A673 (cell line): ENCODE measurements at regions not wholly inside any gene's neighbourhood (a gene's known extent, or its start where the extent isn't known, plus 50 kb on each side); places are given as distances from the start of the nearest gene placed in this dataset.

ENCODE experiments used
- BruUV-seq: library from RNA; stranded (reverse); fragments of 400-500 nt; replicated peaks from 2 replicates; lab custom pipeline; 2021; lab: Mats Ljungman, UMichigan
- CTCF ChIA-PET: fragments of 300-600 bp; sonication (Branson Sonifier 250); formaldehyde crosslinking; loops from one replicate; lab custom pipeline; 2022; ENCODE audit warnings: antibody characterized with exemption; lab: Charles Lee
- POLR2A ChIA-PET: fragments of 300-600 bp; sonication (Branson Sonifier 250); formaldehyde crosslinking; loops from one replicate; lab custom pipeline; 2022; ENCODE audit warnings: antibody characterized with exemption; ENCODE audit not compliant: low non-redundant PET; lab: Charles Lee
- DNase-seq: peaks from one replicate; pipeline ENCODE4 v3.0.0-alpha.2; 2015; ENCODE audit warnings: low spot score
- H3K27ac ChIP-seq: fragments of 200-600 bp; sonication (generic); 2 replicates; pipeline ENCODE4 v1.5.1; 2016; ENCODE audit warnings: mixed run types, low read depth, mild to moderate bottlenecking, mixed read lengths, antibody characterized with exemption, low read length; ENCODE audit not compliant: poor library complexity, severe bottlenecking
- H3K27me3 ChIP-seq: fragments of 200-600 bp; sonication (generic); replicated peaks from 2 replicates; pipeline ENCODE4 v1.6.1; 2017; ENCODE audit warnings: mixed run types, low read depth, mild to moderate bottlenecking, mixed read lengths, antibody characterized with exemption, low read length; ENCODE audit not compliant: insufficient read depth, poor library complexity
- H3K36me3 ChIP-seq: fragments of 200-600 bp; sonication (generic); 2 replicates; pipeline ENCODE4 v1.6.1; 2016; ENCODE audit warnings: mixed run types, mild to moderate bottlenecking, mixed read lengths, antibody characterized with exemption, low read length; ENCODE audit not compliant: insufficient read depth, poor library complexity, severe bottlenecking
- H3K4me1 ChIP-seq: fragments of 200-600 bp; sonication (generic); 2 replicates; pipeline ENCODE4 v1.6.1; 2017; ENCODE audit warnings: mixed run types, mild to moderate bottlenecking, mixed read lengths, antibody characterized with exemption, low read length; ENCODE audit not compliant: insufficient read depth, poor library complexity, severe bottlenecking
- H3K4me3 ChIP-seq: fragments of 200-600 bp; sonication (generic); 2 replicates; pipeline ENCODE4 v1.5.1; 2016; ENCODE audit warnings: low read depth, mixed run types, mild to moderate bottlenecking, mixed read lengths, low read length; ENCODE audit not compliant: poor library complexity, severe bottlenecking
- H3K9me3 ChIP-seq: fragments of 200-600 bp; sonication (generic); 2 replicates; pipeline ENCODE4 v1.6.1; 2016; ENCODE audit warnings: mixed run types, low read depth, mild to moderate bottlenecking, mixed read lengths, antibody characterized with exemption, low read length; ENCODE audit not compliant: poor library complexity, severe bottlenecking
- CTCF ChIP-seq: fragments of 300-800, 200-600 bp; sonication (generic); conservative IDR thresholded peaks from 2 replicates; pipeline ENCODE4 v1.5.1; 2017; ENCODE audit warnings: low read depth, mild to moderate bottlenecking, antibody characterized with exemption, low read length, moderate library complexity, mixed read lengths
- EZH2 ChIP-seq: fragments of 200-600 bp; sonication (generic); IDR thresholded peaks from 2 replicates; pipeline ENCODE4 v1.6.1; 2017; ENCODE audit warnings: borderline replicate concordance, low read depth, mild to moderate bottlenecking, mixed read lengths, antibody characterized with exemption, low read length; ENCODE audit not compliant: poor library complexity, severe bottlenecking
- intact Hi-C: fragments of 100-400 bp; cut with micrococcal nuclease; formaldehyde crosslinking; loops from one replicate; pipeline ENCODE4 v1.10.0; 2022; ENCODE audit not compliant: unreplicated experiment

- POLR2A ChIA-PET = no interaction called here
- BruUV-seq = no TSS peak
- intact Hi-C loops = no loop called here
Measured at GRCh38 chr13:31894931-31895330, 136.6 kb upstream of the FRY start.

GRCh38 chr13:31895691-31896090 is 135.9 kb upstream of the FRY start:
- TF ChIP-seq CTCF (no peak), EZH2 (no peak)
- no peak for DNase-seq
- no peak overlapping the region for H3K27ac ChIP-seq
- BruUV-seq = no TSS peak
- POLR2A ChIA-PET = interaction anchor here (0.7 kb wide), 1 partner anchor 1829 kb away, joined by 4 read pairs; no protein-coding TSS in a partner anchor
- CTCF ChIA-PET = interaction anchor here (0.8 kb wide), 1 partner anchor 14 kb away, joined by 3 read pairs; no protein-coding TSS in a partner anchor
- H3K4me1 ChIP-seq = no peaks in the 10 kb centered on the region
- intact Hi-C loops = no loop called here
- H3K4me3 ChIP-seq = no peak overlapping the region
- no peaks in the 10 kb centered on the region for H3K36me3 ChIP-seq
- H3K27me3 ChIP-seq = no peaks in the 10 kb centered on the region
- H3K9me3 ChIP-seq = no peaks in the 10 kb centered on the region

More at GRCh38 chr13:31894931-31895330, 136.6 kb upstream of the FRY start:
- DNase-seq = no peak
- H3K27ac ChIP-seq = no peak overlapping the region
- H3K9me3 ChIP-seq = no peaks in the 10 kb centered on the region
- CTCF ChIA-PET = no interaction called here
- H3K36me3 ChIP-seq = no peaks in the 10 kb centered on the region
- no peak for TF ChIP-seq EZH2
- TF ChIP-seq CTCF = no peak
- no peak overlapping the region for H3K4me3 ChIP-seq
- H3K4me1 ChIP-seq = no peaks in the 10 kb centered on the region
- no peaks in the 10 kb centered on the region for H3K27me3 ChIP-seq

- H3K4me1 ChIP-seq = no peaks in the 10 kb centered on the region
- intact Hi-C loops = no loop called here
- H3K27ac ChIP-seq = no peak overlapping the region
- CTCF ChIA-PET = interaction anchor here (0.8 kb wide), 1 partner anchor 14 kb away, joined by 3 read pairs; no protein-coding TSS in a partner anchor
- no peak for TF ChIP-seq CTCF
- no peaks in the 10 kb centered on the region for H3K36me3 ChIP-seq
- BruUV-seq = no TSS peak
- POLR2A ChIA-PET = interaction anchor here (0.7 kb wide), 1 partner anchor 746 kb away, joined by 3 read pairs; no protein-coding TSS in a partner anchor
- peak; percentile 27 for DNase-seq
- H3K4me3 ChIP-seq = no peak overlapping the region
- no peaks in the 10 kb centered on the region for H3K9me3 ChIP-seq
- H3K27me3 ChIP-seq = no peaks in the 10 kb centered on the region
Measured at GRCh38 chr13:31896427-31896826, 135.1 kb upstream of the FRY start.
